ENCODE measurements at regions not wholly inside any gene's neighbourhood (a gene's known extent, or its start where the extent isn't known, plus 50 kb on each side); places are given as distances from the start of the nearest gene placed in this dataset.

DNA sequence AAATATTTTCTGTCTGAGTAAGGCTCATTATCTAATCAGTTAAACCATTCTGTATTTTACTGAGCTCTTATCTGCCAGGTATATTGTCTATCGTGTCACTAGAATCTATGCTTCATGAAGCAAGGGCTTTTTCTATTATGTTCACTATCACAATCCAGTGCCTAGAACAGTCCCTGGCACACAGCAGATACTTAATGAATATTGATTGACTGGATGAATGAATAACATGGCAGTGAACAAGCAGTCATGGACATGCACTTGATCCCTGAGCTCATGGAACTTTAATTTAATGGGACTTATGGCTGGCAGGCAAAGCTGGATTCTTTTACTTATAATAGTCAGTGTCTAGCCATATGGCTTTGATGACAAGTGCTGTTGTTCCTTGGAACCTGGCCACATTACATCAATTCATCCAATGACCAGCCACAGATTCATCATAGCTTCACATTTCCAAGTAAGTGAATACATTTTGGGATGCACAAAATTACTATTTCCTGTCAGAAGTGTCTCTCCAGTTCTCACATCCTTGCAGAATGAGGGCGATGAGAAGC lies 214.8 kb downstream of the COG6 start:
- Histone ChIP-seq H3K9ac (ENCODE audit: low read depth, low read length, poor library complexity) (no peak overlapping the region), H3K27ac (replicated peaks; ENCODE audit: low read length) (no peak overlapping the region), H3K4me3 (ENCODE audit: low read length in 2 of 2) (no peak overlapping the region), H3K18ac (ENCODE audit: low read length) (no peak overlapping the region), H2BK5ac (ENCODE audit: low read length) (no peak overlapping the region), H3K4ac (ENCODE audit: low read length) (no peak overlapping the region), H3K14ac (ENCODE audit: low read length) (no peak overlapping the region), H2AK5ac (ENCODE audit: low read depth, low read length) (no peak overlapping the region), H4K8ac (ENCODE audit: low read depth, low read length) (no peak overlapping the region), H2AFZ (ENCODE audit: low read length) (no peak overlapping the region), H3K79me1 (ENCODE audit: low read depth, low read length) (no peaks in the 10 kb centered on the region), H3K36me3 (replicated peaks in 1 of 2; ENCODE audit: control insufficient read depth in 2 of 2, insufficient read depth in 2 of 2, low read length in 2 of 2) (no peaks in the 10 kb centered on the region), H2BK120ac (ENCODE audit: low read depth, low read length) (no peak overlapping the region), H3K9me3 (replicated peaks in 1 of 2; ENCODE audit: control insufficient read depth in 2 of 2, insufficient read depth in 1 of 2, low read depth in 1 of 2, low read length in 2 of 2) (peaks cover 0 to 9% of the 10 kb centered on the region in 2 donors), H3K27me3 (ENCODE audit: control insufficient read depth in 3 of 3, insufficient read depth in 3 of 3, low read depth in 1 of 3, low read length in 3 of 3) (no peaks in the 10 kb centered on the region), H2BK15ac (ENCODE audit: low read length) (no peak overlapping the region), H3K4me1 (ENCODE audit: control insufficient read depth in 2 of 2, insufficient read depth in 1 of 2, low read depth in 1 of 2, low read length in 2 of 2) (peaks cover 0 to 2% of the 10 kb centered on the region in 2 donors), H3K4me2 (ENCODE audit: insufficient read depth, low read length, poor library complexity, severe bottlenecking) (no peak overlapping the region), H2BK12ac (ENCODE audit: low read length) (no peak overlapping the region), H4K91ac (ENCODE audit: low read depth, low read length, poor library complexity) (no peak overlapping the region), H3K23ac (ENCODE audit: low read depth, low read length, poor library complexity) (no peak overlapping the region)
- no CpG with 5 or more reads among the region's 2 CpGs for WGBS, 2 donors (ENCODE audit: extremely low coverage in 2 of 2, insufficient read length in 2 of 2, insufficient replicate concordance in 1 of 2)
- no peak for DNase-seq (ENCODE audit: low spot score)

DNA sequence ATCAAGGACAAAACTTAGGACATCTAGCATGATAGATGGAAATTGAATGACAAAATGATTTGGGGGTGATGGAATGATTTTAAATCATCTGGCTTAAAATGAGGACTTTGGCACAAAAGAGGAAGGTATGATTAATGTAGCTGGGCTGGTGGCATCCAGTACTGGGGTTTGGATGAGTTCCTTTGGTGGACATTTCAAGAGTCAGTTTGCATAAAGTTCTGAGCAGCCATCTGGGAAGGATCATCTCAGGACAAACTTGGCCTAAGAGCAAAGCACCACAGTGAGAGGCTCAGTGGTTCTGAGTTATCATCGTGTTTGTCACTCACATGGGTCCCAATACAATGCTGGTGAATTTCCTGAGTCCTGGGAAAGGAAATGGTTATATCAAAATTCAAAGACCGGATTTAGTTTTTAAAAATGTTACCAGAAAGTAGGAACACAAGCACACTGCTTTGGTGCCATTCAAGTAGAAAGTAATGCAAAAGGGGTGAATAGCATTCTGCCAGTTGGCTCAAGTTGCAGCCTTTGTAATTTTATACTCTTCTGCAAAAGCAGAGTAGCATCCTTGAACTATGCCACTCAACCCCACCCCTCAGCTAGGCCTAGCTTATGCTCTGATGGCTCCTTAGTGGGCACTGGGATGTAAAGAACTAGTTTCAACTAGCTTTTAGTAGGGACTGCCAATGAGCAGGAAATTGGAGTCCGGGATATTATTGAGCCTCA lies 219.0 kb downstream of the COG6 start:
- DNase-seq (ENCODE audit: low spot score), result no peak
- no peak overlapping the region for H4K91ac ChIP-seq (ENCODE audit: low read depth, low read length, poor library complexity)
- H3K9me3 ChIP-seq (replicated peaks in 1 of 2; ENCODE audit: control insufficient read depth in 2 of 2, insufficient read depth in 1 of 2, low read depth in 1 of 2, low read length in 2 of 2), result peaks cover 0 to 4% of the 10 kb centered on the region in 2 donors
- WGBS, 2 donors (ENCODE audit: extremely low coverage in 2 of 2, insufficient read length in 2 of 2, insufficient replicate concordance in 1 of 2), result no CpG with 5 or more reads among the region's 3 CpGs
- H2AFZ ChIP-seq (ENCODE audit: low read length), result no peak overlapping the region
- H3K14ac ChIP-seq (ENCODE audit: low read length), result no peak overlapping the region
- no peaks in the 10 kb centered on the region for H3K79me1 ChIP-seq (ENCODE audit: low read depth, low read length)
- no peak overlapping the region for H3K23ac ChIP-seq (ENCODE audit: low read depth, low read length, poor library complexity)
- no peak overlapping the region for H3K4me2 ChIP-seq (ENCODE audit: insufficient read depth, low read length, poor library complexity, severe bottlenecking)
- no peak overlapping the region for H2BK15ac ChIP-seq (ENCODE audit: low read length)
- no peak overlapping the region for H2BK5ac ChIP-seq (ENCODE audit: low read length)
- no peaks in the 10 kb centered on the region for H3K36me3 ChIP-seq (replicated peaks in 1 of 2; ENCODE audit: control insufficient read depth in 2 of 2, insufficient read depth in 2 of 2, low read length in 2 of 2)
- peaks cover 2 to 4% of the 10 kb centered on the region in 2 donors for H3K4me1 ChIP-seq (ENCODE audit: control insufficient read depth in 2 of 2, insufficient read depth in 1 of 2, low read depth in 1 of 2, low read length in 2 of 2)
- H3K27me3 ChIP-seq (ENCODE audit: control insufficient read depth in 3 of 3, insufficient read depth in 3 of 3, low read depth in 1 of 3, low read length in 3 of 3), result no peaks in the 10 kb centered on the region
- no peak overlapping the region for H3K4ac ChIP-seq (ENCODE audit: low read length)
- no peak overlapping the region for H4K8ac ChIP-seq (ENCODE audit: low read depth, low read length)
- no peak overlapping the region for H2BK12ac ChIP-seq (ENCODE audit: low read length)
- no peak overlapping the region for H2BK120ac ChIP-seq (ENCODE audit: low read depth, low read length)
- H3K4me3 ChIP-seq (ENCODE audit: low read length in 2 of 2), result no peak overlapping the region
- H2AK5ac ChIP-seq (ENCODE audit: low read depth, low read length), result no peak overlapping the region
- H3K18ac ChIP-seq (ENCODE audit: low read length), result no peak overlapping the region
- no peak overlapping the region for H3K9ac ChIP-seq (ENCODE audit: low read depth, low read length, poor library complexity)
- no peak overlapping the region for H3K27ac ChIP-seq (replicated peaks; ENCODE audit: low read length)

DNA sequence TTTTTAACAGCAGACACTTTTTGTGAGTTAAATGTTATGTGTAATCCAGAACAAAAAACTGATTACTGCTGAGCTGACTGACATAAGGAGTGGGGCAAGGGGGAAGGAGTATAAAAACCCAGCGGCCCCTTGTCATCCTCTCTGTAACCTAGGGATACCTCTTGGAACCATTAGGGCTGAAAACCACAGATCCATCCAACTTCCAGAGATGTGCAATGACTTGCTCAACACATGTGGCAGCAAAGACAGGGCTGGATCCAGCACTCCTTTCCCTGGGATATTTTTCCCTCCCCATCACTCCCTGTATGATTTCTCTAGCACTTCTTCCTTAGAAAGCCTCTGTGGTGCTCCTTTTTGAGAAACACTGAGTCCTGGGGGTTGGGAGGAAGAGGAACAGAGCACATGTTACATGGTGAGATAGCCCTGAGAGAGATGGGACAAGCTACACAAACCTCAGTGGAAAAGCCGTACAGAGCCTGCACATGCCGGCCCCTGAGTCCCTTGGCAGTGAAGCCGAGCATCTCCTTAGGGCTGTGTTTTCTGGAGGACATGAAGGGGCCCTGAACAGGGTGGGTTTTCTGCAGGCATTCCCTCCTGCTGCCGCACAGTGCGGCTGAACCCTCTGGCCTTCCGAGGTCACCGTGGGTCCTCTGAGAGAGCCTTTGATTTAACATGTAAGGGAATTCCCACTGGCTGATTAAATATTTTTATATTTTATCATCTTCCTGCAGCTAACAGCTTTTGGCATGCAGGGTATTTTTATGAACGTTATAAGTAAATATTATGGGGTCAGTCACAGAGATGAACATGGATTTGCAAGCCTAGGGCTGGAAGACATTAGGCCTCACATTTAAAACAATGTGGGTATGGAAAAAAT lies 219.9 kb downstream of the COG6 start:
- no peak overlapping the region for H3K4me2 ChIP-seq (ENCODE audit: insufficient read depth, low read length, poor library complexity, severe bottlenecking)
- H3K79me1 ChIP-seq (ENCODE audit: low read depth, low read length), result no peaks in the 10 kb centered on the region
- H3K4me3 ChIP-seq (ENCODE audit: low read length in 2 of 2), result no peak overlapping the region
- H4K8ac ChIP-seq (ENCODE audit: low read depth, low read length), result no peak overlapping the region
- no peak overlapping the region for H2AK5ac ChIP-seq (ENCODE audit: low read depth, low read length)
- no peak overlapping the region for H3K4ac ChIP-seq (ENCODE audit: low read length)
- H3K36me3 ChIP-seq (replicated peaks in 1 of 2; ENCODE audit: control insufficient read depth in 2 of 2, insufficient read depth in 2 of 2, low read length in 2 of 2), result no peaks in the 10 kb centered on the region
- peaks cover 2 to 11% of the 10 kb centered on the region in 2 donors for H3K4me1 ChIP-seq (ENCODE audit: control insufficient read depth in 2 of 2, insufficient read depth in 1 of 2, low read depth in 1 of 2, low read length in 2 of 2)
- H2BK12ac ChIP-seq (ENCODE audit: low read length), result no peak overlapping the region
- peak overlapping the region; percentile 27 for H2AFZ ChIP-seq (ENCODE audit: low read length)
- no peak overlapping the region for H3K18ac ChIP-seq (ENCODE audit: low read length)
- no peak overlapping the region for H3K14ac ChIP-seq (ENCODE audit: low read length)
- peaks cover 0 to 4% of the 10 kb centered on the region in 2 donors for H3K9me3 ChIP-seq (replicated peaks in 1 of 2; ENCODE audit: control insufficient read depth in 2 of 2, insufficient read depth in 1 of 2, low read depth in 1 of 2, low read length in 2 of 2)
- H3K27ac ChIP-seq (replicated peaks; ENCODE audit: low read length), result no peak overlapping the region
- no peak for DNase-seq (ENCODE audit: low spot score)
- no peak overlapping the region for H2BK15ac ChIP-seq (ENCODE audit: low read length)
- H3K9ac ChIP-seq (ENCODE audit: low read depth, low read length, poor library complexity), result no peak overlapping the region
- no peak overlapping the region for H2BK5ac ChIP-seq (ENCODE audit: low read length)
- H3K23ac ChIP-seq (ENCODE audit: low read depth, low read length, poor library complexity), result no peak overlapping the region
- H4K91ac ChIP-seq (ENCODE audit: low read depth, low read length, poor library complexity), result no peak overlapping the region
- WGBS, 2 donors (ENCODE audit: extremely low coverage in 2 of 2, insufficient read length in 2 of 2, insufficient replicate concordance in 1 of 2), result no CpG with 5 or more reads among the region's 9 CpGs
- H2BK120ac ChIP-seq (ENCODE audit: low read depth, low read length), result no peak overlapping the region
- no peaks in the 10 kb centered on the region for H3K27me3 ChIP-seq (ENCODE audit: control insufficient read depth in 3 of 3, insufficient read depth in 3 of 3, low read depth in 1 of 3, low read length in 3 of 3)

DNA sequence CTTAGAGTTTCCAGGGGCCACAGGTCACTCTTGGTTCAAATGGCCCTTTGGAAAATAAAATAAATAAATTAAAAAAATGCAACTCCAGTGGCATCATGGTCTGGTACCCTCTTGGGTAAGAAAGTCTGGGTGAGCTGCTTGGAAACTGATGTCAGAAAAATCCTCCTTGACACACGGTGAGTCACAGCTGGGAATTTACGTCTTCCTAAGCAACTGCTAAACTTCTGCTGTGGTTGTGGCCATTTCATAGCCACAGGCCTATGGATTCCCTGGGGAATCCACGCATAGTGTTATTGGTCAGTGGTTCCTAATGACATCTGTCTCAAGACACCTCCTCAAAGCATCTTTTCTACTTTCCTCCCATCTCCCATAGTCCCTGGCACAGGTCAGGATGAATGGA lies 220.8 kb downstream of the COG6 start:
- WGBS, 2 donors (ENCODE audit: extremely low coverage in 2 of 2, insufficient read length in 2 of 2, insufficient replicate concordance in 1 of 2), result no CpG with 5 or more reads among the region's 3 CpGs
- no peak for DNase-seq (ENCODE audit: low spot score)

More for the DNA sequence above, 220.8 kb downstream of the COG6 start:
- no peak overlapping the region for H2BK15ac ChIP-seq (ENCODE audit: low read length)
- no peaks in the 10 kb centered on the region for H3K79me1 ChIP-seq (ENCODE audit: low read depth, low read length)
- no peak overlapping the region for H3K23ac ChIP-seq (ENCODE audit: low read depth, low read length, poor library complexity)
- H2AFZ ChIP-seq (ENCODE audit: low read length), result no peak overlapping the region
- no peak overlapping the region for H3K18ac ChIP-seq (ENCODE audit: low read length)
- H3K27ac ChIP-seq (replicated peaks; ENCODE audit: low read length), result no peak overlapping the region
- H3K9ac ChIP-seq (ENCODE audit: low read depth, low read length, poor library complexity), result no peak overlapping the region
- no peak overlapping the region for H3K4ac ChIP-seq (ENCODE audit: low read length)
- H2BK5ac ChIP-seq (ENCODE audit: low read length), result no peak overlapping the region
- no peak overlapping the region for H2BK12ac ChIP-seq (ENCODE audit: low read length)
- no peak overlapping the region for H2BK120ac ChIP-seq (ENCODE audit: low read depth, low read length)
- no peak overlapping the region for H3K4me3 ChIP-seq (ENCODE audit: low read length in 2 of 2)
- no peaks in the 10 kb centered on the region for H3K9me3 ChIP-seq (replicated peaks in 1 of 2; ENCODE audit: control insufficient read depth in 2 of 2, insufficient read depth in 1 of 2, low read depth in 1 of 2, low read length in 2 of 2)
- H3K14ac ChIP-seq (ENCODE audit: low read length), result no peak overlapping the region
- H3K27me3 ChIP-seq (ENCODE audit: control insufficient read depth in 3 of 3, insufficient read depth in 3 of 3, low read depth in 1 of 3, low read length in 3 of 3), result no peaks in the 10 kb centered on the region
- H4K8ac ChIP-seq (ENCODE audit: low read depth, low read length), result no peak overlapping the region
- no peak overlapping the region for H2AK5ac ChIP-seq (ENCODE audit: low read depth, low read length)
- H3K4me1 ChIP-seq (ENCODE audit: control insufficient read depth in 2 of 2, insufficient read depth in 1 of 2, low read depth in 1 of 2, low read length in 2 of 2), result peaks cover 2 to 12% of the 10 kb centered on the region in 2 donors
- no peaks in the 10 kb centered on the region for H3K36me3 ChIP-seq (replicated peaks in 1 of 2; ENCODE audit: control insufficient read depth in 2 of 2, insufficient read depth in 2 of 2, low read length in 2 of 2)
- H4K91ac ChIP-seq (ENCODE audit: low read depth, low read length, poor library complexity), result no peak overlapping the region
- no peak overlapping the region for H3K4me2 ChIP-seq (ENCODE audit: insufficient read depth, low read length, poor library complexity, severe bottlenecking)

Measured in neuronal stem cell (in vitro differentiated cells).